ENCODE measurements at regions not wholly inside any gene's neighbourhood (a gene's known extent, or its start where the extent isn't known, plus 50 kb on each side); places are given as distances from the start of the nearest gene placed in this dataset.

- TF ChIP-seq POLR2A (IDR thresholded peaks at IDR 0.05) = no peak
- TF ChIP-seq, protein P1, sequence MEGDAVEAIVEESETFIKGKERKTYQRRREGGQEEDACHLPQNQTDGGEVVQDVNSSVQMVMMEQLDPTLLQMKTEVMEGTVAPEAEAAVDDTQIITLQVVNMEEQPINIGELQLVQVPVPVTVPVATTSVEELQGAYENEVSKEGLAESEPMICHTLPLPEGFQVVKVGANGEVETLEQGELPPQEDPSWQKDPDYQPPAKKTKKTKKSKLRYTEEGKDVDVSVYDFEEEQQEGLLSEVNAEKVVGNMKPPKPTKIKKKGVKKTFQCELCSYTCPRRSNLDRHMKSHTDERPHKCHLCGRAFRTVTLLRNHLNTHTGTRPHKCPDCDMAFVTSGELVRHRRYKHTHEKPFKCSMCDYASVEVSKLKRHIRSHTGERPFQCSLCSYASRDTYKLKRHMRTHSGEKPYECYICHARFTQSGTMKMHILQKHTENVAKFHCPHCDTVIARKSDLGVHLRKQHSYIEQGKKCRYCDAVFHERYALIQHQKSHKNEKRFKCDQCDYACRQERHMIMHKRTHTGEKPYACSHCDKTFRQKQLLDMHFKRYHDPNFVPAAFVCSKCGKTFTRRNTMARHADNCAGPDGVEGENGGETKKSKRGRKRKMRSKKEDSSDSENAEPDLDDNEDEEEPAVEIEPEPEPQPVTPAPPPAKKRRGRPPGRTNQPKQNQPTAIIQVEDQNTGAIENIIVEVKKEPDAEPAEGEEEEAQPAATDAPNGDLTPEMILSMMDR (IDR thresholded peaks at IDR 0.05 in 4 of 5, conservative IDR thresholded peaks at IDR 0.05 in 1 of 5) = no peak
Observed at GRCh38 chr11:116062129-116062489, 557.9 kb upstream of the CADM1 start.

Measured in gastrocnemius medialis (tissue), 4 donors.